ENCODE measurements at regions not wholly inside any gene's neighbourhood (a gene's known extent, or its start where the extent isn't known, plus 50 kb on each side); places are given as distances from the start of the nearest gene placed in this dataset.

DNA sequence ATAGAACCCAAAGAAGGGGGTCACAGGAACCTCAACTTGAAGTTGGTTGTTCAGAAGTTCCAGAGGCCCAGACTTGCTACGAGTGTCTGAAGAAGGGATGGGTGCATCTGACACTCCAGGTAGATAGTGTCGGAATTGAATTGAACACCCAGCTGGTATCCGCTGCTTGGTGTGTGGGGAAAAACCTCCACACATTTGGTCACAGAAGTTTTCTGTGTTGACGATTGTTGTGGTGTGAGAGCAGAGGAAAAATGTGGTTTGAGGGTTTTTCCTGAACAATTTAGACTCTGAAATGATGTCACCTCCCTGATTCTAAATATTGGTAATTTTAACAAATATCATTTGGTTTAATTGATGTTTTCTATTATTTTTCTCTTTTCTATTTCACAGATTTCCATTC, 218.8 kb upstream of the CTNNB1 start:
- TF ChIP-seq, protein P1, sequence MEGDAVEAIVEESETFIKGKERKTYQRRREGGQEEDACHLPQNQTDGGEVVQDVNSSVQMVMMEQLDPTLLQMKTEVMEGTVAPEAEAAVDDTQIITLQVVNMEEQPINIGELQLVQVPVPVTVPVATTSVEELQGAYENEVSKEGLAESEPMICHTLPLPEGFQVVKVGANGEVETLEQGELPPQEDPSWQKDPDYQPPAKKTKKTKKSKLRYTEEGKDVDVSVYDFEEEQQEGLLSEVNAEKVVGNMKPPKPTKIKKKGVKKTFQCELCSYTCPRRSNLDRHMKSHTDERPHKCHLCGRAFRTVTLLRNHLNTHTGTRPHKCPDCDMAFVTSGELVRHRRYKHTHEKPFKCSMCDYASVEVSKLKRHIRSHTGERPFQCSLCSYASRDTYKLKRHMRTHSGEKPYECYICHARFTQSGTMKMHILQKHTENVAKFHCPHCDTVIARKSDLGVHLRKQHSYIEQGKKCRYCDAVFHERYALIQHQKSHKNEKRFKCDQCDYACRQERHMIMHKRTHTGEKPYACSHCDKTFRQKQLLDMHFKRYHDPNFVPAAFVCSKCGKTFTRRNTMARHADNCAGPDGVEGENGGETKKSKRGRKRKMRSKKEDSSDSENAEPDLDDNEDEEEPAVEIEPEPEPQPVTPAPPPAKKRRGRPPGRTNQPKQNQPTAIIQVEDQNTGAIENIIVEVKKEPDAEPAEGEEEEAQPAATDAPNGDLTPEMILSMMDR (conservative IDR thresholded peaks at IDR 0.05; ENCODE audit: low read length) = no peak
- H3K4me3 ChIP-seq (ENCODE audit: low read length) = no peak overlapping the region

GRCh38 chr3:40985195-40985594, 214.1 kb upstream of the CTNNB1 start:
- H3K4me3 ChIP-seq (ENCODE audit: low read length) = no peak overlapping the region
- no peak for DNase-seq (ENCODE audit: low read depth)
- TF ChIP-seq, protein P1 (conservative IDR thresholded peaks at IDR 0.05; ENCODE audit: low read length) = no peak

More for the DNA sequence above, 218.8 kb upstream of the CTNNB1 start:
- DNase-seq (ENCODE audit: low read depth) = no peak

DNA sequence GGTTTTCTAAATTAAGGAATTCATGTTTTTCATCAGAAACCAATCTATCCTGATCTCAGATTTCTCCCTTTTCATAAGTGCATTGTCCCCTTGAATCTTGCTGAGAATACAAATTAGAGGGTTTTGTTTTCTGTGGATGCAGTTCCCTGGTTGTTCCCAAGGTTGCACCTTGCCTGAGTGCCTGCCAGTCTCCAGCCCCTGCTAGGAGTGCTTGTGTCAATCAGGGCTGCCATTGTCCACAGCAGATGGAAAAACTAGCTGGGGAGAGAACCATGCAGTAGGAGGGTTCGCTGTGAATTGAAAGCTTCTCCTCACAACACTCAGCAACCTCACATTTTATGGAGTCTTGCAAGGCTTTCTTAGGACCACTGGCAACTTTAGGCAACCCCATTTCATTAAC, 210.8 kb upstream of the CTNNB1 start:
- no peak for DNase-seq (ENCODE audit: low read depth)
- TF ChIP-seq, protein P1 (conservative IDR thresholded peaks at IDR 0.05; ENCODE audit: low read length) = no peak
- no peak overlapping the region for H3K4me3 ChIP-seq (ENCODE audit: low read length)

GRCh38 chr3:40989141-40990061, 209.9 kb upstream of the CTNNB1 start:
- no peak overlapping the region for H3K4me3 ChIP-seq (ENCODE audit: low read length)
- DNase-seq (ENCODE audit: low read depth) = no peak
- TF ChIP-seq, protein P1 (conservative IDR thresholded peaks at IDR 0.05; ENCODE audit: low read length) = no peak

- no peak overlapping the region for H3K4me3 ChIP-seq (ENCODE audit: low read length)
- DNase-seq (ENCODE audit: low read depth) = no peak
- TF ChIP-seq, protein P1 (conservative IDR thresholded peaks at IDR 0.05; ENCODE audit: low read length) = no peak
These were observed 209.2 kb upstream of the CTNNB1 start for GRCh38 chr3:40990062-40990456.

GRCh38 chr3:40992023-40992422, 207.3 kb upstream of the CTNNB1 start:
- no peak for DNase-seq (ENCODE audit: low read depth)
- no peak overlapping the region for H3K4me3 ChIP-seq (ENCODE audit: low read length)
- TF ChIP-seq, protein P1 (conservative IDR thresholded peaks at IDR 0.05; ENCODE audit: low read length) = no peak

DNA sequence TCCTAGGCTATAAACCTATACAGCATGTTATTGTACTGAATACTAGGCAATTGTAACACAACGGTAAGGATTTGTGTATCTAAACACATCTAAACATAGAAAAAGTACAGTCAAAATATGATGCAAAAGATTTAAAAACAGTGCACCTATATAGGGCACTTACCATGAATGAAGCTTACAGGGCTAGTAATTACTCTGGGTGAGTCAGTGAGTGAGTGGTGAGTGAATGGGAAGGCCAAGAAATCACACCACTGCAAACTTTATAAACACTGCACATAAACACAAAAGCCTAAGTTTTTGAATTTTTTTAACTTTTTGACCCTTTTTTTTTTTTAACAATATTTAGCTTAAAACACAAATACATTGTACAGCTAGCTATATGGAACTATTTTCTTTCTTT, 204.7 kb upstream of the CTNNB1 start:
- no peak for DNase-seq (ENCODE audit: low read depth)
- no peak overlapping the region for H3K4me3 ChIP-seq (ENCODE audit: low read length)
- TF ChIP-seq, protein P1 (conservative IDR thresholded peaks at IDR 0.05; ENCODE audit: low read length) = no peak

All from AG10803 (cell line).